ENCODE measurements at regions not wholly inside any gene's neighbourhood (a gene's known extent, or its start where the extent isn't known, plus 50 kb on each side); places are given as distances from the start of the nearest gene placed in this dataset.

DNA sequence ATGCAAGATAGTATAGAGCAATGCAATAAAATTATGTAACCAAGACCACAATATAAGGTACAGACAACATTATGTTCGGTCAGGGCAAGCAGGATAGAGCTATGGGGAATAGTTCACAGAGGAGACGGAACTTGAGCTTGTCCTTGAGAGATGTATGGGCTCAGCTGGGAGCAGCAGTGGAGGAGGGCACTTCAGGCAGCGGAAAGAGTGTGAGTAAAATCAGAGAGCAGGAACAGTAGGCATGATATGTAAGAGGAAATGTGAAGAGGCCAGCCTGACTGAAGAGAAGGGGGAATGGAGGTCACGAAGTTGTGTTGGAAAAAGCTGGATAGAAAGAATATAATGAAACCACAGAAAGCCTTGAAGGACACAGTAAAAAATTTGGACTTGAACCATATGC is 217.2 kb upstream of the NOCT start:
- Histone ChIP-seq H3K27ac (replicated peaks in 1 of 4) (no peak overlapping the region), H3K27me3 (no peaks in the 10 kb centered on the region), H3K9me3 (no peaks in the 10 kb centered on the region), H3K36me3 (no peaks in the 10 kb centered on the region), H3K4me3 (no peak overlapping the region), H3K4me1 (no peaks in the 10 kb centered on the region)
- no peak for DNase-seq (ENCODE audit: extremely low spot score)
- intact Hi-C loops (cut with DNase I), result no loop called here
- TF ChIP-seq POLR2AphosphoS5 (IDR thresholded peaks at IDR 0.05) (no peak), POLR2A (IDR thresholded peaks at IDR 0.05; ENCODE audit: low read depth) (no peak)
- 90% methylated on average over 4 of the region's 4 CpGs for WGBS

- Histone ChIP-seq H3K4me1 (no peaks in the 10 kb centered on the region), H3K36me3 (no peaks in the 10 kb centered on the region), H3K27ac (replicated peaks in 1 of 4) (no peak overlapping the region), H3K9me3 (no peaks in the 10 kb centered on the region), H3K4me3 (no peak overlapping the region), H3K27me3 (no peaks in the 10 kb centered on the region)
- intact Hi-C loops (cut with DNase I), result no loop called here
- no peak for DNase-seq (ENCODE audit: extremely low spot score)
- WGBS, result 90% methylated on average over 2 of the region's 2 CpGs
- TF ChIP-seq POLR2A (IDR thresholded peaks at IDR 0.05; ENCODE audit: low read depth), result no peak
- TF ChIP-seq EP300 (IDR thresholded peaks at IDR 0.05), result no peak
- TF ChIP-seq POLR2AphosphoS5 (IDR thresholded peaks at IDR 0.05), result no peak
- TF ChIP-seq, protein P1, sequence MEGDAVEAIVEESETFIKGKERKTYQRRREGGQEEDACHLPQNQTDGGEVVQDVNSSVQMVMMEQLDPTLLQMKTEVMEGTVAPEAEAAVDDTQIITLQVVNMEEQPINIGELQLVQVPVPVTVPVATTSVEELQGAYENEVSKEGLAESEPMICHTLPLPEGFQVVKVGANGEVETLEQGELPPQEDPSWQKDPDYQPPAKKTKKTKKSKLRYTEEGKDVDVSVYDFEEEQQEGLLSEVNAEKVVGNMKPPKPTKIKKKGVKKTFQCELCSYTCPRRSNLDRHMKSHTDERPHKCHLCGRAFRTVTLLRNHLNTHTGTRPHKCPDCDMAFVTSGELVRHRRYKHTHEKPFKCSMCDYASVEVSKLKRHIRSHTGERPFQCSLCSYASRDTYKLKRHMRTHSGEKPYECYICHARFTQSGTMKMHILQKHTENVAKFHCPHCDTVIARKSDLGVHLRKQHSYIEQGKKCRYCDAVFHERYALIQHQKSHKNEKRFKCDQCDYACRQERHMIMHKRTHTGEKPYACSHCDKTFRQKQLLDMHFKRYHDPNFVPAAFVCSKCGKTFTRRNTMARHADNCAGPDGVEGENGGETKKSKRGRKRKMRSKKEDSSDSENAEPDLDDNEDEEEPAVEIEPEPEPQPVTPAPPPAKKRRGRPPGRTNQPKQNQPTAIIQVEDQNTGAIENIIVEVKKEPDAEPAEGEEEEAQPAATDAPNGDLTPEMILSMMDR (IDR thresholded peaks at IDR 0.05), result no peak
These were observed 217.9 kb upstream of the NOCT start for GRCh38 chr4:138797646-138798045.

DNA sequence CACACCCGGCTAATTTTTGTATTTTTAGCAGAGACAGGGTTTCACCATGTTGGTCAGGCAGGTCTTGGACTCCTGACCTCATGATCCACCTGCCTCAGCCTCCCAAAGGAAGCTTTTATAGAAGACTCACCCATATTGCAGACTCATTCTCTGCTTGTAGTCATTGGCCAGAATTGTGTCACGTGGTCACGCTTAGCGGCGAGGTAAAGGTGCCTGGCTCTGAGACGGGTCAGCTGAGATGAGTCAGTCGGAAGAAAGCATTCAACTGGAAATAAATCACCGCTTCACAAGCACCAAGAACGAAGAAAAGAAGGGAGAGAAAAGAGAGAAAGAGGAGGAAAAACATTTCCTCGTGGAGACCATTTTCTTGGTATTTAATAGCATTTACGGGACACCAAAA is 218.8 kb upstream of the NOCT start:
- no peak for TF ChIP-seq EP300 (IDR thresholded peaks at IDR 0.05)
- TF ChIP-seq, protein P1 (IDR thresholded peaks at IDR 0.05), result no peak
- no peak for TF ChIP-seq POLR2A (IDR thresholded peaks at IDR 0.05; ENCODE audit: low read depth)
- TF ChIP-seq POLR2AphosphoS5 (IDR thresholded peaks at IDR 0.05), result no peak
- Histone ChIP-seq H3K27me3 (no peaks in the 10 kb centered on the region), H3K36me3 (no peaks in the 10 kb centered on the region), H3K9me3 (no peaks in the 10 kb centered on the region), H3K27ac (replicated peaks in 1 of 4) (no peak overlapping the region), H3K4me3 (no peak overlapping the region), H3K4me1 (no peaks in the 10 kb centered on the region)
- DNase-seq (ENCODE audit: extremely low spot score), result no peak
- intact Hi-C loops (cut with DNase I), result no loop called here
- 91% methylated on average over 11 of the region's 11 CpGs for WGBS

DNA sequence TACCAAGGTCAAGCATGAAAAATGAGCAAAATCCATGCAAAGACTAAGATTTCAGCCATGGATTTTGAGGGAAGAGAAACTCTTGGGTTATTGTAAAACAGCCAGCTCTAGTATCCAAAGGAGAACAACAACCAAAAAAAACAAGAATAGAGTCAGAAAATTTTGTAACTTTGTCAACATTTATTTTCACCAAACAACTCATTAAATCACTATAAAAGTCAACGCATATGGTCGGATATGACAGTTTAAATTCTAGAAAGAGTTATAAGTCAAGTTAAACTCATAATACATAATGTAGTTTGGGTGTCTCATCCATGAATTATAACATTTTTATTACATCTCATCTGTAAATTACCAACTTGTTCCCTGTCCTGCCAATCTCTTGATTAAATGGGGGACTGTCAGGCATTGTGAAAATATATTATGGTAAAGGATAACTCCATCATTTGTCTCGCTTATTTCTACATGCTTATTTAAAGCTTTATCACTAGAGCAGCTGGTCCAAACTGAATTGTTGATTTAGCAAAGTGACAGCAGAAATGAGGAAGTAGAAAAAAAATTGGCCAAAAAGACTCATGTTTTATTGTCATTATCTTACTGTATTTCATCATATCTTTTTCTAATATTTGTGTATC is 224.8 kb upstream of the NOCT start:
- H3K9me3 ChIP-seq, result no peaks in the 10 kb centered on the region
- TF ChIP-seq, protein P1 (IDR thresholded peaks at IDR 0.05), result no peak
- no peak for TF ChIP-seq POLR2AphosphoS5 (IDR thresholded peaks at IDR 0.05)
- no peak for TF ChIP-seq POLR2A (IDR thresholded peaks at IDR 0.05; ENCODE audit: low read depth)
- no peak for TF ChIP-seq EP300 (IDR thresholded peaks at IDR 0.05)
- H3K36me3 ChIP-seq, result no peaks in the 10 kb centered on the region
- no peak for DNase-seq (ENCODE audit: extremely low spot score)
- H3K4me1 ChIP-seq, result no peaks in the 10 kb centered on the region
- 80% methylated on average over 3 of the region's 3 CpGs for WGBS
- H3K27ac ChIP-seq (replicated peaks in 1 of 4), result no peak overlapping the region
- H3K27me3 ChIP-seq, result no peaks in the 10 kb centered on the region
- intact Hi-C loops (cut with DNase I), result no loop called here
- H3K4me3 ChIP-seq, result no peak overlapping the region

GRCh38 chr4:138789796-138790195 is 225.8 kb upstream of the NOCT start:
- no peaks in the 10 kb centered on the region for H3K4me1 ChIP-seq
- no peaks in the 10 kb centered on the region for H3K36me3 ChIP-seq
- WGBS, result 87% methylated on average over 5 of the region's 5 CpGs
- no peak overlapping the region for H3K27ac ChIP-seq (replicated peaks in 1 of 4)
- no peaks in the 10 kb centered on the region for H3K27me3 ChIP-seq
- no peaks in the 10 kb centered on the region for H3K9me3 ChIP-seq
- no peak overlapping the region for H3K4me3 ChIP-seq
- intact Hi-C loops (cut with DNase I), result no loop called here
- no peak for TF ChIP-seq POLR2A (IDR thresholded peaks at IDR 0.05; ENCODE audit: low read depth)
- TF ChIP-seq, protein P1 (IDR thresholded peaks at IDR 0.05), result no peak
- TF ChIP-seq POLR2AphosphoS5 (IDR thresholded peaks at IDR 0.05), result no peak
- TF ChIP-seq EP300 (IDR thresholded peaks at IDR 0.05), result no peak
- no peak for DNase-seq (ENCODE audit: extremely low spot score)

Data from esophagus muscularis mucosa (tissue), 4 donors.